Left lung (tissue), 4 donors: ENCODE measurements at regions not wholly inside any gene's neighbourhood (a gene's known extent, or its start where the extent isn't known, plus 50 kb on each side); places are given as distances from the start of the nearest gene placed in this dataset.

ENCODE experiments used
- ATAC-seq: fragments of 200-7000 bp; cut with Tn5 transposase; one replicate; pipeline ENCODE4 v1.9.1; 2020; ENCODE audit warnings: moderate library complexity
- DNase-seq, 4 donors: peaks; one replicate each; pipeline ENCODE4 v3.0.0-alpha.2; 2013 to 2020
- H3K27ac ChIP-seq, 2 donors: fragments of 200-600 bp; sonication (generic) in 1 of 2; one replicate each; pipeline versions ENCODE4 v1.5.0 to v1.8.0; 2020 to 2021
- H3K27me3 ChIP-seq, 2 donors: fragments of 200-600 bp; sonication (generic) in 1 of 2; one replicate each; pipeline versions ENCODE4 v1.5.0 to v1.8.0; 2020 to 2021
- H3K36me3 ChIP-seq, 2 donors: fragments of 200-600 bp; sonication (generic) in 1 of 2; one replicate each; pipeline versions ENCODE4 v1.5.0 to v1.8.0; 2020 to 2021
- H3K4me1 ChIP-seq, 2 donors: fragments of 200-600 bp; one replicate each; pipeline ENCODE4 v1.8.0; 2021
- H3K4me3 ChIP-seq, 2 donors: fragments of 200-600 bp; sonication (generic) in 1 of 2; one replicate each; pipeline versions ENCODE4 v1.5.0 to v1.8.0; 2020 to 2021; ENCODE audit warnings: mild to moderate bottlenecking in 1 of 2
- H3K9me3 ChIP-seq, 2 donors: fragments of 200-600 bp; sonication (generic) in 1 of 2; one replicate each; pipeline versions ENCODE4 v1.5.0 to v1.8.0; 2020 to 2021
- CTCF ChIP-seq, 2 donors: fragments of 200-600 bp; sonication (generic) in 1 of 2; IDR thresholded peaks; one replicate each; pipeline versions ENCODE4 v1.5.0 to v1.8.0; 2021; ENCODE audit warnings: antibody characterized with exemption in 2 of 2
- intact Hi-C, 2 donors: fragments of 100-400 bp; cut with DNase I; formaldehyde crosslinking; loops; one replicate each; pipeline versions ENCODE4 v1.11.2 to v1.14.2; 2022
- donor health status: DM: no; HTN: yes; CAD: no.
- donor health status: DM: no; HTN: no; CAD: no.

DNA sequence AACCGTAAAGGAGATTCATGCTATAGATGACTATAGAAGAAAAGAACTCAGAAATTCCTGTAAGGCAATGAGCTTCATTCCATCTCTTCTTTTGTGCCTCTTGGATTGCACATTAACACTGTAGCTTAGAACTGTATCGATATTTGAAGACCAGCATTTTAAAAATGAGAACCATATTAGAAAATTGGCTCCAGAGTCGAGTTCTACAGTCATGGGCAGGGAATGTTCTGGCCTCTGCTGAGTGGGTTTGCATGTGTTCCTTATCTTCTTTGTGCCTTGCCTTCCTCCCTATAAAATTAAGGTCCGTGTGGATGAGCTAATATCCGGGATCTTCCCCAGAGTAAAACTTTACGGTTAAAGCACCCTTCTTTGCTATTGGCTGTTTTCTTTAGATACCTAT lies 77.4 kb upstream of the PLCL2 start:
- no peak for ATAC-seq
- no peak overlapping the region for H3K4me3 ChIP-seq
- H3K4me1 ChIP-seq, result peaks cover 0 to 3% of the 10 kb centered on the region in 2 donors
- no peaks in the 10 kb centered on the region for H3K27me3 ChIP-seq
- intact Hi-C loops, result no loop called here
- H3K36me3 ChIP-seq, result no peaks in the 10 kb centered on the region
- H3K9me3 ChIP-seq, result no peaks in the 10 kb centered on the region
- TF ChIP-seq CTCF (IDR thresholded peaks at IDR 0.05), result no peak
- DNase-seq, result no peak
- H3K27ac ChIP-seq, result no peak overlapping the region

GRCh38 chr3:16808393-16809107 lies 76.2 kb upstream of the PLCL2 start:
- no peak for DNase-seq
- no peak overlapping the region for H3K4me3 ChIP-seq
- H3K27ac ChIP-seq, result no peak overlapping the region
- intact Hi-C loops, result no loop called here
- no peak for TF ChIP-seq CTCF (IDR thresholded peaks at IDR 0.05)
- ATAC-seq, result no peak
- H3K27me3 ChIP-seq, result no peaks in the 10 kb centered on the region
- H3K9me3 ChIP-seq, result no peaks in the 10 kb centered on the region
- H3K36me3 ChIP-seq, result no peaks in the 10 kb centered on the region
- no peaks in the 10 kb centered on the region for H3K4me1 ChIP-seq

- no peak for ATAC-seq
- H3K36me3 ChIP-seq, result no peaks in the 10 kb centered on the region
- no peaks in the 10 kb centered on the region for H3K9me3 ChIP-seq
- no peak overlapping the region for H3K27ac ChIP-seq
- H3K27me3 ChIP-seq, result no peaks in the 10 kb centered on the region
- TF ChIP-seq CTCF (IDR thresholded peaks at IDR 0.05), result no peak
- no peak for DNase-seq
- H3K4me1 ChIP-seq, result no peaks in the 10 kb centered on the region
- intact Hi-C loops, result no loop called here
- H3K4me3 ChIP-seq, result no peak overlapping the region
These were observed 75.3 kb upstream of the PLCL2 start for GRCh38 chr3:16809482-16809881.

- TF ChIP-seq CTCF (IDR thresholded peaks at IDR 0.05), result no peak
- no peaks in the 10 kb centered on the region for H3K9me3 ChIP-seq
- no peaks in the 10 kb centered on the region for H3K27me3 ChIP-seq
- no peaks in the 10 kb centered on the region for H3K4me1 ChIP-seq
- H3K4me3 ChIP-seq, result no peak overlapping the region
- DNase-seq (no peak), ATAC-seq (no peak)
- no peaks in the 10 kb centered on the region for H3K36me3 ChIP-seq
- no peak overlapping the region for H3K27ac ChIP-seq
- intact Hi-C loops, result no loop called here
These were observed 74.8 kb upstream of the PLCL2 start for GRCh38 chr3:16809993-16810392.

DNA sequence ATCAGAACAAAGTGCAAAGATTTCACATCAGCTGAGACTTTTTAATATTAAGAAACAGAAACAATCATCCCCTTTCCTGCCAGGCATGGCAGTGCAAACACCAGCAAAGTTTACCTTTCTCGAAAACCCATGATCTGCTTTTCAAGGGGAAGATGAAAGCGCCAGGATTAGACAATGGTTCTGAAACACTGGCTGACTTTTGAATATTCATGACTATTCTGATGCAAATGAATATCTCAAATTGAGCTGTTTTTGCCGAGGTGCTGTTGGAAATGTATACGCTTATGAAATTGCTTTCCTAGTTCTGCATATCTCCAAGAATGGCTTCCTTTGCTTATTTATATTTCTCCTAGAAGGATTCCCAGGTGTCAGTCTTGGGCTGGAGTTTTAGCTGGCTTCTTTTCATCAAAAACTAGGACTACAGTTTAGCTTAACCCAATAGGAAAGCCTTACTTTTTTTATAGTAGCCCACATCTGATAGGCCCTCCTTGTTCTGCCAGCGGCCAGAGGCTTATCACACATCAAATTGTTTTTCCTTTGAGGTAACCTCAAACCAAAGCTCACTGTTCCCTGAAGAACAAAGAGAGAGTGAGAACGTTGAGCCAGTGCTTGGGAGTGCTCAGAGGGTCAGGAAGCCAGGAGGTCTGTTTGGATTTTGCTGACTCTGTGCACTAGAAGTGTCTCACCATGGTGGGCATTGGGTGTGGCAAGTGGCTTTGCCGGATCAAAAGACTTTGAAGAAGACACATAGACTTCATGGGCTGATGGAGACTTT lies 74.0 kb upstream of the PLCL2 start:
- Histone ChIP-seq H3K4me3 (no peak overlapping the region), H3K36me3 (no peaks in the 10 kb centered on the region), H3K4me1 (no peaks in the 10 kb centered on the region), H3K9me3 (no peaks in the 10 kb centered on the region), H3K27me3 (no peaks in the 10 kb centered on the region), H3K27ac (no peak overlapping the region)
- intact Hi-C loops, result no loop called here
- no peak for ATAC-seq
- no peak for TF ChIP-seq CTCF (IDR thresholded peaks at IDR 0.05)
- no peak for DNase-seq
